Tibial nerve (tissue), 4 donors: ENCODE measurements at regions not wholly inside any gene's neighbourhood (a gene's known extent, or its start where the extent isn't known, plus 50 kb on each side); places are given as distances from the start of the nearest gene placed in this dataset.
"Not testable (repeated sequence)": the region's sequence is repeated elsewhere in the genome, so short reads cannot be mapped to it uniquely, and the experiment has no call there.

Experiments
- DNase-seq, 2 donors: peaks; one replicate each; pipeline ENCODE4 v3.0.0-alpha.2; 2019; ENCODE audit warnings: low spot score in 2 of 2
- H3K27ac ChIP-seq, 4 donors: fragments of 200-600 bp; sonication (generic) in 3 of 4; one replicate each; pipeline ENCODE4 v1.5.1; 2017 to 2019; ENCODE audit warnings: mild to moderate bottlenecking in 1 of 4
- H3K27me3 ChIP-seq, 2 donors: fragments of 200-600 bp; sonication (generic) in 1 of 2; one replicate each; pipeline versions ENCODE4 v1.5.1 to v1.6.0; 2017 to 2019
- H3K36me3 ChIP-seq, 3 donors: fragments of 200-600 bp; sonication (generic); one replicate each; pipeline ENCODE4 v1.5.1; 2018 to 2019
- H3K4me1 ChIP-seq, 4 donors: fragments of 200-600 bp; sonication (generic) in 3 of 4; one replicate each; pipeline ENCODE4 v1.5.1; 2017 to 2019
- H3K4me3 ChIP-seq, 4 donors: fragments of 200-600 bp; sonication (generic) in 3 of 4; one replicate each; pipeline ENCODE4 v1.5.1; 2017 to 2019; ENCODE audit warnings: mild to moderate bottlenecking in 1 of 4, moderate library complexity in 1 of 4
- H3K9me3 ChIP-seq, 4 donors: fragments of 200-600 bp; sonication (generic) in 3 of 4; one replicate each; pipeline ENCODE4 v1.5.1; 2017 to 2019
- EP300 ChIP-seq, 2 donors: sonication (generic); formaldehyde crosslinking; IDR thresholded peaks; one replicate each; pipeline ENCODE4 v1.6.1; 2017; ENCODE audit warnings: antibody characterized with exemption in 2 of 2, mild to moderate bottlenecking in 1 of 2
- POLR2A ChIP-seq, 2 donors: fragments of 450-650 bp; IDR thresholded peaks; one replicate each; pipeline ENCODE4 v1.6.1; 2017; ENCODE audit warnings: antibody characterized with exemption in 2 of 2, mild to moderate bottlenecking in 2 of 2, moderate library complexity in 2 of 2
- WGBS, 2 donors: methylation state at CpG; one replicate each; pipeline ENCODE4 v1.1.5; 2018; 5-methylcytosine and 5-hydroxymethylcytosine counted together
- TF ChIP-seq, protein P1 (sequence below), 5 experiments: fragments of 200-600 bp in 3 of 5; fragments of 450-650 bp in 2 of 5; sonication (generic) in 3 of 5; IDR thresholded peaks; one replicate each; pipeline ENCODE4 v1.5.1; 2016 to 2019; ENCODE audit warnings: antibody characterized with exemption in 5 of 5, mild to moderate bottlenecking in 3 of 5, moderate library complexity in 2 of 5

DNA sequence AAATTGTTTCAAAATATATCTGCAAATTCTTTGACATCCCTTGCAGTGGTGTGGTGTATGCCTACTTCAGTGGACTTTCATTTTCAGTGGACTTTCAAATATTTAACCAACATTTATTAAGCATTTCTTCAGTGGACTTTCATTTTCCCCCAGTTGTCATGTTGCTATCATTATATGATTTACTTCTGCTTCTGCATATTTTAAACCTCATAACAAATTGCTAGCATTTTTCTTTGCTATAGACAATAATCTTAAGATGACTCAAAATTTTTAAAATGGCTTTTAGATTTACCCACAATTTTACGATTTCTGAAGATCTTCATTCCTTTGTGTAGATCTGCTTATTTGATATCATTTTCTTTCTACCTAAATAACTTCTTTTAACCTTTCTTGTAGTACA is 592.7 kb upstream of the SLC35B3 start:
- H3K36me3 ChIP-seq: no peaks in the 10 kb centered on the region
- WGBS, 2 donors: 84 to 93% methylated on average over 1 of the region's 1 CpG
- no peaks in the 10 kb centered on the region for H3K4me1 ChIP-seq
- no peaks in the 10 kb centered on the region for H3K27me3 ChIP-seq
- H3K4me3 ChIP-seq: no peak overlapping the region
- TF ChIP-seq EP300 (IDR thresholded peaks at IDR 0.05): no peak
- no peak for DNase-seq
- peaks cover 0 to 15% (median 2%) of the 10 kb centered on the region in 4 donors for H3K9me3 ChIP-seq
- H3K27ac ChIP-seq: no peak overlapping the region

DNA sequence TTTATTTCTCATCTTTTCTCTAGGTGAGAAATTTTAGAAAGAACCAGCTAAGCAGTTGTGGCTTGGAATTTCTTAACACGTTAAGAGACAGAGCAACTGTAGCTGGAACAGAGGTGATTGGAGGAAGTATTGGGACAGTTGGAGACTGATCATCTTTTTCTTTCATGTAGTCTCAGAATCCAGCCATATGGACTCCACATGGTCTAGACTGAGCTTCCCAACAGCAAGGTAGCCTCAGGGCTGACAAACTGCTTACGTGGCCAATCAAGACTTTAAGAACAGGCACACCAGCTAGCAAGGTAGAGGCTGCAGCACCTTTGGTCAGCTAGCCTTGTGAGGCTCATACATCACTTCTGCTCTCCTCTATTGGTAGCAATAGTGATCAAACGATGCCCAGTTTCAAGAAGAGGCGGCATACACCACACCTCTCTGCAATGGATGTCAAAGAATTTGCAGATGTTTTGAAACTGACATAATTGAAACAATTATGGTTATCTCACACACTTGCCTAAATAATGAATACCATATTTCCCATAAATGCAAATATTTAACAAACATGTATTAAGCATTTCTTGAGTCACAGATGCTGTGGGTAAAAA is 590.5 kb upstream of the SLC35B3 start:
- Histone ChIP-seq H3K27ac (no peak overlapping the region), H3K27me3 (no peaks in the 10 kb centered on the region), H3K4me3 (no peak overlapping the region), H3K9me3 (peaks cover 0 to 15% (median 2%) of the 10 kb centered on the region in 4 donors), H3K4me1 (no peaks in the 10 kb centered on the region), H3K36me3 (no peaks in the 10 kb centered on the region)
- no peak for DNase-seq
- WGBS, 2 donors: 77 to 83% methylated on average over 4 of the region's 4 CpGs
- TF ChIP-seq, protein P1, sequence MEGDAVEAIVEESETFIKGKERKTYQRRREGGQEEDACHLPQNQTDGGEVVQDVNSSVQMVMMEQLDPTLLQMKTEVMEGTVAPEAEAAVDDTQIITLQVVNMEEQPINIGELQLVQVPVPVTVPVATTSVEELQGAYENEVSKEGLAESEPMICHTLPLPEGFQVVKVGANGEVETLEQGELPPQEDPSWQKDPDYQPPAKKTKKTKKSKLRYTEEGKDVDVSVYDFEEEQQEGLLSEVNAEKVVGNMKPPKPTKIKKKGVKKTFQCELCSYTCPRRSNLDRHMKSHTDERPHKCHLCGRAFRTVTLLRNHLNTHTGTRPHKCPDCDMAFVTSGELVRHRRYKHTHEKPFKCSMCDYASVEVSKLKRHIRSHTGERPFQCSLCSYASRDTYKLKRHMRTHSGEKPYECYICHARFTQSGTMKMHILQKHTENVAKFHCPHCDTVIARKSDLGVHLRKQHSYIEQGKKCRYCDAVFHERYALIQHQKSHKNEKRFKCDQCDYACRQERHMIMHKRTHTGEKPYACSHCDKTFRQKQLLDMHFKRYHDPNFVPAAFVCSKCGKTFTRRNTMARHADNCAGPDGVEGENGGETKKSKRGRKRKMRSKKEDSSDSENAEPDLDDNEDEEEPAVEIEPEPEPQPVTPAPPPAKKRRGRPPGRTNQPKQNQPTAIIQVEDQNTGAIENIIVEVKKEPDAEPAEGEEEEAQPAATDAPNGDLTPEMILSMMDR (IDR thresholded peaks at IDR 0.05): no peak
- TF ChIP-seq EP300 (IDR thresholded peaks at IDR 0.05) (no peak), POLR2A (IDR thresholded peaks at IDR 0.05) (no peak)

DNA sequence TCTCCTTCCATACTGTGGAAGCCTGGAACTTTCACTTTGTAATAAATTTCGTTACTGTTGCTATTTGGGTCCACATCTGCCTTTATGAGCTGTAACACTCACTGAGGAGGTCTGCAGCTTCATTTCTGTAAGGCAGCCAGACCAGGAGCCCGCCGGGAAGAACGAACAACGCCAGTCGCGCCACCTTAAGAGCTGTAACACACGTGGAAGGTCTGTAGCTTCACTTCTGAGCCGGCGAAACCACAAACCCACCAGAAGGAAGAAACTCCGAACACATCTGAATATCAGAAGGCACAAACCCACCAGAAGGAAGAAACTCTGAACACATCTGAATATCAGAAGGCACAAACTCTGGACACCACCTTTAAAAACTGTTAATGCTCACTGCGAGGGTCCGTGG is 589.9 kb upstream of the SLC35B3 start:
- TF ChIP-seq, protein P1 (IDR thresholded peaks at IDR 0.05): no peak
- no peak for TF ChIP-seq POLR2A (IDR thresholded peaks at IDR 0.05)
- TF ChIP-seq EP300 (IDR thresholded peaks at IDR 0.05): no peak
- DNase-seq: no peak
- Histone ChIP-seq H3K4me1 (no peaks in the 10 kb centered on the region), H3K27me3 (no peaks in the 10 kb centered on the region), H3K4me3 (no peak overlapping the region), H3K36me3 (no peaks in the 10 kb centered on the region), H3K9me3 (peaks cover 0 to 14% (median 2%) of the 10 kb centered on the region in 4 donors), H3K27ac (no peak overlapping the region)
- 85 to 90% methylated on average over 13 of the region's 13 CpGs for WGBS, 2 donors

DNA sequence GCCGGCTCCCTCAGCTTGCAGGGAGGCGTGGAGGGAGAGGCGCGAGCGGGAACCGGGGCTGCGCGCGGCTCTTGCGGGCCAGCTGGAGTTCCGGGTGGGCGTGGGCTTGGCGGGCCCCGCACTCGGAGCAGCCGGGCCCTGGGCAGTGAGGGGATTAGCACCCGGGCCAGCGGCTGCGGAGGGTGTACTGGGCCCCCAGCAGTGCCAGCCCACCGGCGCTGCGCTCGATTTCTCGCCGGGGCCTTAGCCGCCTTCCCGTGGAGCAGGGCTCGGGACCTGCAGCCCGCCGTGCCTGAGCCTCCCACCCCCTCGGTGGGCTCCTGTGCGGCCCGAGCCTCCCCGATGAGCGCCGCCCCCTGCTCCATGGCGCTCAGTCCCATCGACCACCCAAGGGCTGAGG is 588.9 kb upstream of the SLC35B3 start:
- not testable (repeated sequence) for H3K4me3 ChIP-seq, H3K36me3 ChIP-seq, H3K27me3 ChIP-seq, H3K27ac ChIP-seq, DNase-seq, H3K9me3 ChIP-seq, H3K4me1 ChIP-seq
- 89% methylated on average over 37 of the region's 38 CpGs; no CpG with 5 or more reads in 1 of the 2 donors for whole genome bisulfite sequencing, 2 donors

DNA sequence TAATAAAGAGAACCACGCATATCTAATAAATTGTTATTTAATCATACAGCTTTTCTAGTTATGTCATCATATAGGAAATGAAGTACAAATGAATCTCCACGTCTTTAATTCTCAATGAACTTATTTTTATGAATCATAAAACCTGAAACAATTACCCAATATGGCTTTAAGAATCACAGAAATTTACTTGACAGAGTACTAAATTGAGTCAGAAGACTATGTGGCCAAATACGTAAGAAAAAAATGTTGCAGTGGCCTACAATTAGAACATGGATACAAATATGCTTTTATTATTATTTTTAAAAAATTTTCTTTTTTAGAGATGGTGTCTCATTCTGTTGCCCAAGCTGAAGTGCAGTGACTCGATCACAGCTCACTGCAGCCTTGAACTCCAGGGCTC is 584.7 kb upstream of the SLC35B3 start:
- Histone ChIP-seq H3K36me3 (no peaks in the 10 kb centered on the region), H3K9me3 (peaks cover 0 to 6% (median 0%) of the 10 kb centered on the region in 4 donors), H3K4me1 (no peaks in the 10 kb centered on the region), H3K27ac (no peak overlapping the region), H3K27me3 (no peaks in the 10 kb centered on the region), H3K4me3 (no peak overlapping the region)
- DNase-seq: no peak
- 40 to 45% methylated on average over 4 of the region's 4 CpGs for WGBS, 2 donors
- TF ChIP-seq POLR2A (IDR thresholded peaks at IDR 0.05) (no peak), EP300 (IDR thresholded peaks at IDR 0.05) (no peak)
- TF ChIP-seq, protein P1 (IDR thresholded peaks at IDR 0.05): no peak

DNA sequence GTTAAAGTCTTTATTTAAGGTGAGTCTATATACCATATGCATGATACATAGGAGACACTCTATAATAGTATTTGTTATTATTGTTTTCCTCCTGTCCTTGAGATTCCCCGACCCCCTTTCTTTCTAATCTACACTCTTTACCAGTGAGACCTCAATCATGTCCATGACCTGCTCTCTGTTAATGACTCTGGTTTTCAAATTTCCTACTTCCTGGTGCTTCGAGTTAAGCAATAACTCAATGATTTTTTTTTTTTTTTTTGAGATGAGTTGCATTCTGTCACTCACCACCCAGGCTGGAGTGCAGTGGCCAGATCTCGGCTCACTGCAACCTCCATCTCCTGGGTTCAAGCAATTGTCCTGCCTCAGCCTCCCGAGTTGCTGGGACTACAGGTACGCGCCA is 574.6 kb upstream of the SLC35B3 start:
- Histone ChIP-seq H3K4me1 (no peaks in the 10 kb centered on the region), H3K36me3 (no peaks in the 10 kb centered on the region), H3K4me3 (no peak overlapping the region), H3K9me3 (no peaks in the 10 kb centered on the region), H3K27ac (no peak overlapping the region), H3K27me3 (no peaks in the 10 kb centered on the region)
- 80 to 94% methylated on average over 6 of the region's 6 CpGs for WGBS, 2 donors
- no peak for DNase-seq
- TF ChIP-seq, protein P1 (IDR thresholded peaks at IDR 0.05): no peak
- no peak for TF ChIP-seq POLR2A (IDR thresholded peaks at IDR 0.05)
- no peak for TF ChIP-seq EP300 (IDR thresholded peaks at IDR 0.05)
